Endodermal cell (in vitro differentiated cells): ENCODE measurements at regions not wholly inside any gene's neighbourhood (a gene's known extent, or its start where the extent isn't known, plus 50 kb on each side); places are given as distances from the start of the nearest gene placed in this dataset.

ENCODE experiments used
- DNase-seq: peaks from one replicate; pipeline ENCODE4 v3.0.0-alpha.2; 2017
- H3K27ac ChIP-seq: 2 replicates; pipeline ENCODE4 v1.5.1; 2013; ENCODE audit warnings: mild to moderate bottlenecking, low read depth, low read length, moderate library complexity
- H3K27me3 ChIP-seq: 2 replicates; pipeline ENCODE4 v1.6.1; 2013; ENCODE audit warnings: mild to moderate bottlenecking, low read length, moderate library complexity; ENCODE audit not compliant: insufficient read depth, control insufficient read depth, poor library complexity, severe bottlenecking
- H3K36me3 ChIP-seq: 2 replicates; pipeline ENCODE4 v1.7.0; 2013; ENCODE audit warnings: mild to moderate bottlenecking, low read length, moderate library complexity; ENCODE audit not compliant: control insufficient read depth, insufficient read depth
- H3K4me1 ChIP-seq: one replicate; pipeline ENCODE4 v1.7.0; 2013; ENCODE audit warnings: low read length; ENCODE audit not compliant: control insufficient read depth, insufficient read depth
- H3K4me3 ChIP-seq: 2 replicates; pipeline ENCODE4 v1.5.1; 2013; ENCODE audit warnings: mild to moderate bottlenecking, low read length, moderate library complexity
- H3K9ac ChIP-seq: 2 replicates; pipeline ENCODE4 v1.6.1; 2013; ENCODE audit warnings: mild to moderate bottlenecking, low read length, moderate library complexity; ENCODE audit not compliant: poor library complexity, severe bottlenecking; ENCODE audit errors: extremely low read depth
- H3K9me3 ChIP-seq: 2 replicates; pipeline ENCODE4 v1.6.1; 2013; ENCODE audit warnings: mild to moderate bottlenecking, low read length, moderate library complexity; ENCODE audit not compliant: control insufficient read depth
- H3K27ac Mint-ChIP-seq: 2 replicates; pipeline ENCODE4 v1.8.0; 2020; ENCODE audit warnings: mixed read lengths
- H3K27me3 Mint-ChIP-seq: 2 replicates; pipeline ENCODE4 v1.8.0; 2021; ENCODE audit warnings: mild to moderate bottlenecking, mixed read lengths; ENCODE audit not compliant: insufficient read depth
- H3K36me3 Mint-ChIP-seq: 2 replicates; pipeline ENCODE4 v1.8.0; 2020; ENCODE audit warnings: low read depth, mixed read lengths
- H3K4me1 Mint-ChIP-seq: 2 replicates; pipeline ENCODE4 v1.8.0; 2020; ENCODE audit warnings: mixed read lengths
- H3K4me3 Mint-ChIP-seq: 2 replicates; pipeline ENCODE4 v1.8.0; 2020; ENCODE audit warnings: mild to moderate bottlenecking, moderate library complexity, mixed read lengths
- H3K9me3 Mint-ChIP-seq: 2 replicates; pipeline ENCODE4 v1.8.0; 2020; ENCODE audit warnings: mild to moderate bottlenecking, mixed read lengths
- CTCF ChIP-seq: fragments of 200-600 bp; sonication (generic); conservative IDR thresholded peaks from 2 replicates; pipeline ENCODE4 v1.5.0; 2021; ENCODE audit warnings: antibody characterized with exemption, mild to moderate bottlenecking
- WGBS, 2 experiments: methylation state at CpG; one replicate each; pipeline versions ENCODE4 v1.1.5 to v1.1.7; 2013; ENCODE audit warnings: missing lambda C conversion rate in 2 of 2, mixed read lengths in 1 of 2; ENCODE audit not compliant: insufficient coverage in 1 of 2, insufficient read length in 1 of 2; 5-methylcytosine and 5-hydroxymethylcytosine counted together

DNA sequence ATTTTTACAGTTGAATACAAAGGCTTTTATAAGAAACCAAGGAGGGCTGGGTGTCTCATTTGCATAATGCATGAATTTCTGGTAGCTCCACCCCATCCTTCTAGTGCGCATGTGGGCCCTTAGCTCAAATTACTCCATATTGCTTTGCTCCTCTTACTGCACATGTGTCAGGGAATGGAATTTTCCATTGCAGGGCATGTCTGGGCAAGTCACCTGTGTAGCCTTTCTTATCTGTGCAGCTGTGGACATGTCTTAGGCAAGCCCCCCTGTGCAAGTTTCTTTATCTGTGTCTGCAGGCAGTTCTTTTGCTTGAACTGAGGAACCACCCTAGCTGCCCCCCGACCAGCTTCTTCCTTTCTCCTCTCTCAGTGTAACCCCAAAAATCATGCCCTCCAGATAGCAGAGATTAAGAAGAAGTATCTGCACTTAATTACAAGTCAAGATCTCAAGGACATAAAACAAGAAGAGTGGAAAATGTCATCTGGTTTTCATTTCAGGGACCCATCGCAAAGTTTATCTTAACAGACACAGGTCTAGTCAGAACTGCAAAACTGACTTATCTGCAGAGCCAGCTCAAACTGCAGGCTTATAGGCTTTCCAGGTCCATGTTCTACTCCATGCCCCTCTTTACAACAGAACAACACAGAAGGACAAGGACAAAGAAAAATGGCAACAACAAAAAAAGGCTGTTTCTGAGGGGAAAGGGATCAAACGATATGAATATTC lies 137.9 kb upstream of the HS3ST4 start:
- DNase-seq: no peak
- no peak overlapping the region for H3K27ac ChIP-seq
- no peak overlapping the region for H3K27ac Mint-ChIP-seq

DNA sequence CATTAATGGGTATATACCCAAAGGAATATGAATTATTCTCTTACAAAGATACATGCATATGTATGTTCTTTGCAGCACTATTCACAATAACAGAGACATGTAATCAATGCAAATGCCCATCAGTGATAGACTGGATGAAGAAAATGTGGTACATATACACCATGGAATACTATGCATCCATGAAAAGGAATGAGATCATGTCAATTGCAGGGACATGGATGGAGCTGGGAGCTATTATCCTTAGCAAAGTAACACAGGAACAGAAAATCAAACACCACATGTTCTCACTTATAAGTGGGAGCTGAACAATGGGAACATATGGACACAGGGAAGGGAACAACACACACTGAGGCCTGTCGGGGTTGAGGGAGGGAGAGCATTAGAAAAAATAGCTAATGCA lies 141.1 kb upstream of the HS3ST4 start:
- no peaks in the 10 kb centered on the region for H3K36me3 Mint-ChIP-seq
- H3K27ac Mint-ChIP-seq: no peak overlapping the region
- no peak overlapping the region for H3K4me3 ChIP-seq
- no peak overlapping the region for H3K4me3 Mint-ChIP-seq
- H3K9ac ChIP-seq: no peak overlapping the region
- no peak for DNase-seq
- no peaks in the 10 kb centered on the region for H3K36me3 ChIP-seq
- H3K9me3 ChIP-seq: peaks cover 30% of the 10 kb centered on the region
- WGBS, 2 experiments: 91 to 100% methylated on average over 1 of the region's 1 CpG
- no peak overlapping the region for H3K27ac ChIP-seq
- no peaks in the 10 kb centered on the region for H3K4me1 ChIP-seq
- H3K27me3 Mint-ChIP-seq: no peaks in the 10 kb centered on the region
- peaks cover 13% of the 10 kb centered on the region for H3K9me3 Mint-ChIP-seq
- no peaks in the 10 kb centered on the region for H3K4me1 Mint-ChIP-seq
- no peak for TF ChIP-seq CTCF
- H3K27me3 ChIP-seq: no peaks in the 10 kb centered on the region

More for the DNA sequence above, 137.9 kb upstream of the HS3ST4 start:
- Mint-ChIP-seq H3K36me3 (no peaks in the 10 kb centered on the region), H3K4me1 (no peaks in the 10 kb centered on the region), H3K4me3 (no peak overlapping the region), H3K27me3 (no peaks in the 10 kb centered on the region), H3K9me3 (peaks cover 15% of the 10 kb centered on the region)
- no peaks in the 10 kb centered on the region for H3K4me1 ChIP-seq
- H3K36me3 ChIP-seq: no peaks in the 10 kb centered on the region
- TF ChIP-seq CTCF: no peak
- 93 to 95% methylated on average over 2 to 4 of the region's 4 CpGs for WGBS, 2 experiments
- peak overlapping the region; percentile 23 for H3K4me3 ChIP-seq
- no peak overlapping the region for H3K9ac ChIP-seq
- H3K27me3 ChIP-seq: no peaks in the 10 kb centered on the region
- H3K9me3 ChIP-seq: peaks cover 30% of the 10 kb centered on the region

- peaks cover 8% of the 10 kb centered on the region for H3K9me3 Mint-ChIP-seq
- H3K36me3 Mint-ChIP-seq: no peaks in the 10 kb centered on the region
- H3K4me3 ChIP-seq: no peak overlapping the region
- H3K9me3 ChIP-seq: peaks cover 14% of the 10 kb centered on the region
- H3K27ac ChIP-seq: no peak overlapping the region
- H3K4me3 Mint-ChIP-seq: no peak overlapping the region
- no peak overlapping the region for H3K27ac Mint-ChIP-seq
- no peaks in the 10 kb centered on the region for H3K36me3 ChIP-seq
- H3K4me1 ChIP-seq: no peaks in the 10 kb centered on the region
- no peak for DNase-seq
- no peak for TF ChIP-seq CTCF
- H3K4me1 Mint-ChIP-seq: no peaks in the 10 kb centered on the region
- no peaks in the 10 kb centered on the region for H3K27me3 Mint-ChIP-seq
- no peak overlapping the region for H3K9ac ChIP-seq
- H3K27me3 ChIP-seq: no peaks in the 10 kb centered on the region
- WGBS, 2 experiments: 88 to 94% methylated on average over 3 to 4 of the region's 4 CpGs
Measured at GRCh38 chr16:25546791-25547190, 145.0 kb upstream of the HS3ST4 start.
